GM06990 (cell line): ENCODE measurements at regions not wholly inside any gene's neighbourhood (a gene's known extent, or its start where the extent isn't known, plus 50 kb on each side); places are given as distances from the start of the nearest gene placed in this dataset.

ENCODE experiments used
- DNase-seq: peaks from one replicate; pipeline ENCODE4 v3.0.0-alpha.2; 2011; ENCODE audit not compliant: insufficient read length; ENCODE audit errors: extremely low read depth
- H3K27me3 ChIP-seq: replicated peaks from 2 replicates; pipeline ENCODE4 v1.6.0; 2011; ENCODE audit warnings: low read length; ENCODE audit not compliant: control insufficient read depth, insufficient read depth
- H3K36me3 ChIP-seq: 2 replicates; pipeline ENCODE4 v1.5.1; 2011; ENCODE audit warnings: low read length; ENCODE audit not compliant: control insufficient read depth, insufficient read depth
- H3K4me3 ChIP-seq: replicated peaks from 2 replicates; pipeline ENCODE4 v1.5.1; 2011; ENCODE audit warnings: low read depth, mild to moderate bottlenecking, control low read depth, low read length
- TF ChIP-seq, protein P1 (sequence below): IDR thresholded peaks from 2 replicates; pipeline ENCODE4 v1.5.1; 2011; ENCODE audit warnings: low read length, control low read depth, mild to moderate bottlenecking, inconsistent platforms; ENCODE audit not compliant: insufficient read depth, poor library complexity, severe bottlenecking

DNA sequence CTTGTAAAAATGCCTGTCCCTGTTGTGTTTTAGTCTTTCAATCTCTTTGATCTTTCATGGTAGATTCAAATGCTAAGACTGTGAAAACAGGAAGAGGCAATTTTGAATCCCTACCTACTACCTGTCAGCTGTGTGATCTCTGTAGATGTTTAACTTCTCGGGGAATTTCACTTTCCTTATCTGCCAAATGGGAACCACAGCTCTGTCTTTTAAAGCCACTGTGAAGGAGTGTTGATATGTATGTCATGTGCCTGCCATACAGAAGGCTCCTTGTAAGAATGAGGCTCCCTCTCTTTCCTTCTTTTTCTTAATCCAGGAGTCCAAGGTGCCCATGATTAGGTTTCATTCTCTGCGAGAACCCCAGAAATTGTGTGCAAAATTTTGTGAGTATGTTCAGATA, 139.6 kb upstream of the ADAMTS9 start:
- TF ChIP-seq, protein P1, sequence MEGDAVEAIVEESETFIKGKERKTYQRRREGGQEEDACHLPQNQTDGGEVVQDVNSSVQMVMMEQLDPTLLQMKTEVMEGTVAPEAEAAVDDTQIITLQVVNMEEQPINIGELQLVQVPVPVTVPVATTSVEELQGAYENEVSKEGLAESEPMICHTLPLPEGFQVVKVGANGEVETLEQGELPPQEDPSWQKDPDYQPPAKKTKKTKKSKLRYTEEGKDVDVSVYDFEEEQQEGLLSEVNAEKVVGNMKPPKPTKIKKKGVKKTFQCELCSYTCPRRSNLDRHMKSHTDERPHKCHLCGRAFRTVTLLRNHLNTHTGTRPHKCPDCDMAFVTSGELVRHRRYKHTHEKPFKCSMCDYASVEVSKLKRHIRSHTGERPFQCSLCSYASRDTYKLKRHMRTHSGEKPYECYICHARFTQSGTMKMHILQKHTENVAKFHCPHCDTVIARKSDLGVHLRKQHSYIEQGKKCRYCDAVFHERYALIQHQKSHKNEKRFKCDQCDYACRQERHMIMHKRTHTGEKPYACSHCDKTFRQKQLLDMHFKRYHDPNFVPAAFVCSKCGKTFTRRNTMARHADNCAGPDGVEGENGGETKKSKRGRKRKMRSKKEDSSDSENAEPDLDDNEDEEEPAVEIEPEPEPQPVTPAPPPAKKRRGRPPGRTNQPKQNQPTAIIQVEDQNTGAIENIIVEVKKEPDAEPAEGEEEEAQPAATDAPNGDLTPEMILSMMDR, result no peak
- no peak for DNase-seq
- H3K4me3 ChIP-seq, result no peak overlapping the region

DNA sequence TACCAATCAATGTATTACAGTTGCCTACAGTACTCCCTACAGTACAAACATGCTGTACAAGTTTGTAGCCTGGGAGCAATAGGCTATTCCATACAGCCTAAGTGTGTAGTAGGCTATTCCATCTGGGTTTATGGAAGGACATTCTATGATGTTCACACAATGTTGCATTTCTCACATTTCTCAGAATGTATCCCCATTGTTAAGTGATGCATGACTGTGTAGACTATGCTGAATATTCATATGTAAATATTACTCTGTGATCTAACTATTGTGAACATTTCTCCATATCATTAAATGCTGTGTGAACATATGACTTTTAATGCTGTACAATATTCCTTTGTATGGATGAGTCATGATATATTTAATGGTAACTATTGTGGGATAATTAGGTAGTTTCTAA, 139.2 kb upstream of the ADAMTS9 start:
- Histone ChIP-seq H3K4me3 (no peak overlapping the region), H3K27me3 (no peaks in the 10 kb centered on the region), H3K36me3 (no peaks in the 10 kb centered on the region)
- TF ChIP-seq, protein P1, result no peak
- no peak for DNase-seq

More for the DNA sequence above, 139.6 kb upstream of the ADAMTS9 start:
- Histone ChIP-seq H3K27me3 (no peaks in the 10 kb centered on the region), H3K36me3 (no peaks in the 10 kb centered on the region)

DNA sequence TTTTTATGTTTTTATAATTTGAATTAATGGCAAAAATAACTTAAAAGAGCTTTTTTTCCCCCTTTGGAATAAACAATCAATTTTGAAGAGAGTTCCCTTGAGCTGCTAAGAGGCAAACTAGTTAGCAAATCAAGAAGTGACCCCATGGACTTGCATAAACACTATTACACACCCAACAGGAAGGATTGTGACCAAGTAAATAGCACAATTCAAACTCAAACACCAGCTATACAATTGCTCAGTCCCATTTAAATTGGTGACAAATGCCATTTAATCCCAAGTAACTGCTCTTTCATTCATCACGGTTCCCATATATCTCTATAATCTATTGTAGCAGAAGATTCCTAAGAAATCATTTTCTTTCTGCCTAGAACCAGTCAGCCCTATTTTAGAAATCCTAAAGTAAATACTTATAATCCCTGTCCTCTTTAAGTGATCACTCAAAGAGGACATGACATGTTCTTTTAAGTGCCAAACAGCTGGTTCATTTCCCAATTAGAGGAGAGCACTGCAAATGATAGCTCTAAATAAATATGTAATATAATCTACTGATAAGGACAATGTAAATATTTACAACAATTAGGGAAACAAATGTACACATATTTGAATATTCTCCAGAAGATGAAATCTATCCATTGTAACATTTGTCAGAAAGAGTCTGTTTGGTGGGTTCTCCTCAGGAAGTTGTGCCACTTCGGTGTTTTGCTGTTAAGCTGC, 137.8 kb upstream of the ADAMTS9 start:
- DNase-seq, result no peak
- Histone ChIP-seq H3K4me3 (no peak overlapping the region), H3K27me3 (no peaks in the 10 kb centered on the region), H3K36me3 (no peaks in the 10 kb centered on the region)
- TF ChIP-seq, protein P1, result no peak

DNA sequence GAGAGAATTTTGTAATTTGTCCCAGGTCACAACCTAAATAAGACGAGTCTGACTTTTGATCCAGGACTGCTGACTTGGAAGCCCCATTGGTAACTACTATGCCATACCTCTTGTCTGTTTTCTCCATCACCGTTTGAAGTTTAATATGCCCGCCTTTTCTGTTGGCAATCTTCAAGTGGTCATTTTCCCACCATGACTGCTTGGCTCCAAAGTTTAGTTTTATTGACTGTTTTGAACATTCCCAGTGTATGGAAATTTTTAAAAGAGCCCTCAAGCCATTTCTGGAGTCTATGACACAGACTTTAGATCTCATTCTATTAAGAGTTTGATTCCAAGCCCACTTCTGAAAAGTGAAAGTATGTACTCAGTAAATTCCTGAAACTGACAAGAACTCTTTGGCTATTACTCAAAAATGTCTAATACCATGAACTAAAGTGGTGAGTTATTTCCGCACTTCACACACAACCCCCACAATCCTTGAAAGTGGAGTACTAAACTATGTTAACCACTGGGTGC, 136.7 kb upstream of the ADAMTS9 start:
- Histone ChIP-seq H3K27me3 (no peaks in the 10 kb centered on the region), H3K4me3 (no peak overlapping the region), H3K36me3 (no peaks in the 10 kb centered on the region)
- DNase-seq, result no peak
- TF ChIP-seq, protein P1, result no peak

DNA sequence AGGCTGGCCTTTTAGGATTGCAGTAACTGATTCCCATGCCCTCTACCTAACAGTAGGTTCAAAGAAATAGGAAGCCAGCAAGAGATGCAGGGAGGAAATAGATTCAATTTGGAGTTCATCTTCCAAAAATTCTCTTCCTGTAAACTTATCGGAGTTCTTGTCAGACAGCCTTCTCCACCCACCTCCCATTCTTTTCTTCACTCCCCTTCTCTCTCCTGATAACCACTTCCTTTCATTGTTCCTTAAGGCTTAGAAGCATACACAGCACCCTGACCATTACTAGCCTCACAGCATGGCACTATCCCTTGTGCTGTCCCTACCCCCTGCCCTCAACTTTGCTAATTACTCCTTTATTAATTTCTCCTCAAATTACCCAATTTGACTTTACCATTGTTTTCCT, 130.4 kb upstream of the ADAMTS9 start:
- H3K36me3 ChIP-seq, result no peaks in the 10 kb centered on the region
- TF ChIP-seq, protein P1, result no peak
- H3K27me3 ChIP-seq, result no peaks in the 10 kb centered on the region
- H3K4me3 ChIP-seq, result no peak overlapping the region
- no peak for DNase-seq
